ENCODE measurements at regions not wholly inside any gene's neighbourhood (a gene's known extent, or its start where the extent isn't known, plus 50 kb on each side); places are given as distances from the start of the nearest gene placed in this dataset.

- no peak for TF ChIP-seq REST (IDR thresholded peaks at IDR 0.05; ENCODE audit: low read depth)
- TF ChIP-seq EGR1 (IDR thresholded peaks at IDR 0.05): no peak
- no peak for TF ChIP-seq EP300 (IDR thresholded peaks at IDR 0.05; ENCODE audit: borderline replicate concordance)
- TF ChIP-seq FOXM1 (IDR thresholded peaks at IDR 0.05; ENCODE audit: borderline replicate concordance, low read depth): no peak
- TF ChIP-seq ZBTB7A (IDR thresholded peaks at IDR 0.05; ENCODE audit: low read depth): no peak
- no peak for TF ChIP-seq MAX (IDR thresholded peaks at IDR 0.05)
- no peak for TF ChIP-seq TEAD4 (IDR thresholded peaks at IDR 0.05)
- TF ChIP-seq RAD21 (IDR thresholded peaks at IDR 0.05; ENCODE audit: low read depth): no peak
Observed at GRCh38 chr12:71004578-71004977, 84.0 kb upstream of the PTPRR start.

- TF ChIP-seq TEAD4 (IDR thresholded peaks at IDR 0.05) (no peak), NFIC (IDR thresholded peaks at IDR 0.05) (no peak), YY1 (IDR thresholded peaks at IDR 0.05; ENCODE audit: low read depth) (no peak), FOXM1 (IDR thresholded peaks at IDR 0.05; ENCODE audit: borderline replicate concordance, low read depth) (no peak), TAF1 (IDR thresholded peaks at IDR 0.05; ENCODE audit: low read depth) (no peak), EGR1 (IDR thresholded peaks at IDR 0.05) (no peak), USF1 (IDR thresholded peaks at IDR 0.05) (no peak), CREB1 (IDR thresholded peaks at IDR 0.05; ENCODE audit: low read depth) (no peak), REST (IDR thresholded peaks at IDR 0.05; ENCODE audit: low read depth) (no peak), CEBPB (IDR thresholded peaks at IDR 0.05) (no peak), EP300 (IDR thresholded peaks at IDR 0.05; ENCODE audit: borderline replicate concordance) (no peak), MAX (IDR thresholded peaks at IDR 0.05) (no peak), TCF12 (IDR thresholded peaks at IDR 0.05; ENCODE audit: low read depth) (no peak), RAD21 (IDR thresholded peaks at IDR 0.05; ENCODE audit: low read depth) (no peak), ZBTB7A (IDR thresholded peaks at IDR 0.05; ENCODE audit: low read depth) (no peak)
Observed at GRCh38 chr12:71000748-71001147, 80.2 kb upstream of the PTPRR start.

- TF ChIP-seq USF1 (IDR thresholded peaks at IDR 0.05) (no peak), FOXM1 (IDR thresholded peaks at IDR 0.05; ENCODE audit: borderline replicate concordance, low read depth) (no peak), EP300 (IDR thresholded peaks at IDR 0.05; ENCODE audit: borderline replicate concordance) (no peak), MAX (IDR thresholded peaks at IDR 0.05) (no peak), TAF1 (IDR thresholded peaks at IDR 0.05; ENCODE audit: low read depth) (no peak), TEAD4 (IDR thresholded peaks at IDR 0.05) (no peak), EGR1 (IDR thresholded peaks at IDR 0.05) (no peak), CREB1 (IDR thresholded peaks at IDR 0.05; ENCODE audit: low read depth) (no peak), TCF12 (IDR thresholded peaks at IDR 0.05; ENCODE audit: low read depth) (no peak), RAD21 (IDR thresholded peaks at IDR 0.05; ENCODE audit: low read depth) (no peak), ZBTB7A (IDR thresholded peaks at IDR 0.05; ENCODE audit: low read depth) (no peak), CEBPB (IDR thresholded peaks at IDR 0.05) (no peak), YY1 (IDR thresholded peaks at IDR 0.05; ENCODE audit: low read depth) (no peak), NFIC (IDR thresholded peaks at IDR 0.05) (no peak), REST (IDR thresholded peaks at IDR 0.05; ENCODE audit: low read depth) (no peak)
Observed at GRCh38 chr12:71000255-71000654, 79.7 kb upstream of the PTPRR start.

- no peak for TF ChIP-seq USF1 (IDR thresholded peaks at IDR 0.05)
- TF ChIP-seq FOXM1 (IDR thresholded peaks at IDR 0.05; ENCODE audit: borderline replicate concordance, low read depth): no peak
- no peak for TF ChIP-seq RAD21 (IDR thresholded peaks at IDR 0.05; ENCODE audit: low read depth)
- no peak for TF ChIP-seq NFIC (IDR thresholded peaks at IDR 0.05)
- no peak for TF ChIP-seq REST (IDR thresholded peaks at IDR 0.05; ENCODE audit: low read depth)
- TF ChIP-seq TEAD4 (IDR thresholded peaks at IDR 0.05): no peak
- TF ChIP-seq MAX (IDR thresholded peaks at IDR 0.05): no peak
- no peak for TF ChIP-seq EP300 (IDR thresholded peaks at IDR 0.05; ENCODE audit: borderline replicate concordance)
Observed at GRCh38 chr12:70994217-70994788, 73.8 kb upstream of the PTPRR start.

Data from Ishikawa (cell line).